AG10803 (cell line): ENCODE measurements at regions not wholly inside any gene's neighbourhood (a gene's known extent, or its start where the extent isn't known, plus 50 kb on each side); places are given as distances from the start of the nearest gene placed in this dataset.

Experiments
- DNase-seq: peaks from one replicate; pipeline ENCODE4 v3.0.0; 2010; ENCODE audit warnings: low read depth
- H3K4me3 ChIP-seq: 2 replicates; pipeline ENCODE4 v1.5.1; 2011; ENCODE audit warnings: mild to moderate bottlenecking, low read length, control low read depth
- CTCF ChIP-seq: conservative IDR thresholded peaks from 2 replicates; pipeline ENCODE4 v1.5.1; 2011; ENCODE audit warnings: mild to moderate bottlenecking, low read length, control low read depth, inconsistent platforms

GRCh38 chr3:118564800-118565199 lies 469.8 kb downstream of the IGSF11 start:
- TF ChIP-seq CTCF = no peak
- no peak for DNase-seq
- H3K4me3 ChIP-seq = no peak overlapping the region

GRCh38 chr3:118573912-118574311 lies 460.7 kb downstream of the IGSF11 start:
- no peak overlapping the region for H3K4me3 ChIP-seq
- DNase-seq = no peak
- no peak for TF ChIP-seq CTCF

GRCh38 chr3:118577055-118577777 lies 457.4 kb downstream of the IGSF11 start:
- no peak for DNase-seq
- H3K4me3 ChIP-seq = no peak overlapping the region
- TF ChIP-seq CTCF = no peak

- no peak for TF ChIP-seq CTCF
These were observed 456.1 kb downstream of the IGSF11 start for GRCh38 chr3:118578559-118578958.

GRCh38 chr3:118587037-118587741 lies 447.5 kb downstream of the IGSF11 start:
- no peak for TF ChIP-seq CTCF
- DNase-seq = no peak
- no peak overlapping the region for H3K4me3 ChIP-seq

More at GRCh38 chr3:118578559-118578958, 456.1 kb downstream of the IGSF11 start:
- no peak overlapping the region for H3K4me3 ChIP-seq
- DNase-seq = no peak

- DNase-seq = no peak
- no peak for TF ChIP-seq CTCF
- no peak overlapping the region for H3K4me3 ChIP-seq
These were observed 446.8 kb downstream of the IGSF11 start for GRCh38 chr3:118587847-118588246.

- DNase-seq = no peak
- no peak overlapping the region for H3K4me3 ChIP-seq
- TF ChIP-seq CTCF = no peak
These were observed 441.4 kb downstream of the IGSF11 start for GRCh38 chr3:118593277-118593670.
